AG04449 (cell line): ENCODE measurements at regions not wholly inside any gene's neighbourhood (a gene's known extent, or its start where the extent isn't known, plus 50 kb on each side); places are given as distances from the start of the nearest gene placed in this dataset.

Experiments
- CTCF ChIA-PET: fragments of 350-600 bp; formaldehyde crosslinking; extraction: SDS; loops from one replicate; lab custom pipeline; 2021; ENCODE audit warnings: antibody characterized with exemption; lab: Yijun Ruan, JAX
- POLR2A ChIA-PET: fragments of 400-600, 350-600 bp; formaldehyde crosslinking; extraction: SDS; loops from one replicate; lab custom pipeline; 2020; ENCODE audit warnings: antibody characterized with exemption, inconsistent platforms; lab: Yijun Ruan, JAX
- DNase-seq: peaks from one replicate; pipeline ENCODE4 v3.0.0-alpha.2; 2010; ENCODE audit warnings: low read depth, low spot score
- H3K4me3 ChIP-seq: 2 replicates; pipeline ENCODE4 v1.5.1; 2011; ENCODE audit warnings: low read depth, mild to moderate bottlenecking, control low read depth, low read length
- TF ChIP-seq, protein P1 (sequence below): IDR thresholded peaks from one replicate; pipeline ENCODE4 v1.5.1; 2011; ENCODE audit warnings: mild to moderate bottlenecking, moderate library complexity, low read length, control low read depth, inconsistent platforms; ENCODE audit not compliant: insufficient read depth; ENCODE audit errors: missing control alignments

DNA sequence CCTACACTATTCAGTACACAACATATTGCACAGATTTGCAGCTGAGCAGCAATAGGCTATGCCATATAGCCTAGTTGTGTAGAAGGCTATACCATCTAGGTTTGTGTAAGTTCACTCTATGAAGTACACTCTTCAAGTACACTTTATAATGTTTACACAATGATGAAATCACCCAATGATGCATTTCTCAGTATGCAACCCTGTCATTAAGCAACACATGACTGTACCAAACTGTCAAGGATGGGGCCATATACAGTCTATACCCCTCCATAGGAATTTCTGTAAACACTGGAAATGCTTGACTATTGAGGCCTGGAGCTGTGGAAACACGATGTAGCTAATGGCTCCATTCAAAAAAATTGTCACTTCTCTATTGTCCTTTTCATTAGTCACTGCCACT, 535.4 kb downstream of the EPM2A start:
- H3K4me3 ChIP-seq: no peak overlapping the region
- ChIA-PET POLR2A (interaction anchor here (0.5 kb wide), 1 partner anchor 561 kb away, joined by 3 read pairs; no protein-coding TSS in a partner anchor), CTCF (interaction anchor here (1.8 kb wide), 1 partner anchor 16 kb away, joined by 4 read pairs; no protein-coding TSS in a partner anchor)
- TF ChIP-seq, protein P1, sequence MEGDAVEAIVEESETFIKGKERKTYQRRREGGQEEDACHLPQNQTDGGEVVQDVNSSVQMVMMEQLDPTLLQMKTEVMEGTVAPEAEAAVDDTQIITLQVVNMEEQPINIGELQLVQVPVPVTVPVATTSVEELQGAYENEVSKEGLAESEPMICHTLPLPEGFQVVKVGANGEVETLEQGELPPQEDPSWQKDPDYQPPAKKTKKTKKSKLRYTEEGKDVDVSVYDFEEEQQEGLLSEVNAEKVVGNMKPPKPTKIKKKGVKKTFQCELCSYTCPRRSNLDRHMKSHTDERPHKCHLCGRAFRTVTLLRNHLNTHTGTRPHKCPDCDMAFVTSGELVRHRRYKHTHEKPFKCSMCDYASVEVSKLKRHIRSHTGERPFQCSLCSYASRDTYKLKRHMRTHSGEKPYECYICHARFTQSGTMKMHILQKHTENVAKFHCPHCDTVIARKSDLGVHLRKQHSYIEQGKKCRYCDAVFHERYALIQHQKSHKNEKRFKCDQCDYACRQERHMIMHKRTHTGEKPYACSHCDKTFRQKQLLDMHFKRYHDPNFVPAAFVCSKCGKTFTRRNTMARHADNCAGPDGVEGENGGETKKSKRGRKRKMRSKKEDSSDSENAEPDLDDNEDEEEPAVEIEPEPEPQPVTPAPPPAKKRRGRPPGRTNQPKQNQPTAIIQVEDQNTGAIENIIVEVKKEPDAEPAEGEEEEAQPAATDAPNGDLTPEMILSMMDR: no peak
- DNase-seq: peak; percentile 26

DNA sequence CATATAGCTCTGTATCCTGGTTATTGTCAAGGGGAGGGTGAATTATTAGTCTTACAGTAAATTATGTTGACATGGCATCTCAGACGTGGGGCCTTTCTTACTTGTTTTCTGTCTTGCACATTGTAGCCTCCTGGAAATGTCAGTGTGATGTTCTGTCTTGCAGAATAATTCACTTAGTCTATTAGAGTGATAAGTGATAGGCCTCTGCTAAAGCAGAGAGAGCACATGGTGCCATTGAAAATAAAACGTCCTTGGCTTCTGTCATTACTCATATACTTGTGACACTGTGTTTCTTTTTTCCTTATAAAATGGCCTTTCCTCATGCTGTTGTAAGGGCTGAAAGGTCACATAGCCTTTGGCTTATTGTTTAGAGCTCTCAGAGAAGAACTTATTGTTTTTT, 531.0 kb downstream of the EPM2A start:
- ChIA-PET CTCF (interaction anchor here (1.2 to 3.4 kb wide), 3 partner anchors 11 to 615 kb away, joined by 3 to 15 read pairs (median 4); no protein-coding TSS in a partner anchor), POLR2A (no interaction called here)
- H3K4me3 ChIP-seq: no peak overlapping the region
- TF ChIP-seq, protein P1: no peak
- DNase-seq: no peak

DNA sequence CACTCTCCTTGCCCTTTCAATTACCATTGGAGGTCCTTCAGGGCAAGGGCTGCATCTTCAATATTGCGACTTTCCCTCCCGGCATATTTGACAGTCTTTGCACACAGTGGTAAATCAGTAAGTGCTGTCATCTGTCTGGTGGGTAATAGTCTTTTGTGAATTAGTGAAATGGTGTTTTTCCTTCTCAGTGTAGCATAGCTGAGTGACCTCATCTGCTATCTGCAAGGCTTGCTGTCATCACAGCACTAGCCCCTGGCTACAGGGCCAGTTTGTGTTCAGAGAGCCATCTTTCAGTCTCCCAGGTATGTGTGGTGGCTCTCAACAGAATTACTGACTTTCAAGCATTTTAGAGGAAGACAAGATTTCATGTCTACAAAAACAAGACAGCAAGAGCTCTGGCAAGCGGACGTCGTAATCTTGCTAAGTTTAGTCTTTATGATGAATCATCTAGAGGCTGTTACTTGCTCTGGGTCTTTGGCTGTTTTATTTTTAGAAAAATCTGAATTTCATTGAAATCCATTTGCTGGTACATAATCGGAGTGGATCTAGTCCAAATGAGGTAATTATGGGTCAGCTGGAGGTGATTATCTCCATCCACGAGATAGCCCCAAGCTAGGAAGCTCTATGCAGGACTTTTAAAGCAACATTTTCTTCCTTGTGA, 528.9 kb downstream of the EPM2A start:
- ChIA-PET POLR2A (no interaction called here), CTCF (interaction anchor here (1.4 to 3.4 kb wide), 3 partner anchors 9 to 622 kb away, joined by 4 to 15 read pairs (median 10); no protein-coding TSS in a partner anchor)
- DNase-seq: peak; percentile 60
- TF ChIP-seq, protein P1: no peak
- no peak overlapping the region for H3K4me3 ChIP-seq

DNA sequence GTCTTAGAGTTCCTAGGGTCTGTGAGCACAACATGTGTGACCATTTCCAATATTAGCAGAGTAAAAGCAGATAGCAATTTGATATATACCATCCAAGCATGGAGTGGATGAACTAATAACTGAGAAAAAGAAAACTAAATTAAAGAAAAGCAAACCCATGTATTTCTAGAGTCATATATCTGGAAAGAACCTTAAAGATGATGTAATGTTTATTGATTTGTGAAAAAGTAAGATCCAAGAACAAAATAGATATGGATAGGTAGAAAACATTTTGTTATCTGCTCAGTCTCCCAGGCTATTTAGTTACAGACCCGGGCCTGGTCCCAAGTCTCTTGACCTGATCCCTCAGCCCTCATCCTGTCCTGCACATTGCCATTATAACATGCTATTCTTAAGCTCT, 526.8 kb downstream of the EPM2A start:
- no peak overlapping the region for H3K4me3 ChIP-seq
- no peak for DNase-seq
- POLR2A ChIA-PET: no interaction called here
- CTCF ChIA-PET: interaction anchor here (6.2 kb wide), 1 partner anchor 624 kb away, joined by 50 read pairs; no protein-coding TSS in a partner anchor
- TF ChIP-seq, protein P1: no peak

DNA sequence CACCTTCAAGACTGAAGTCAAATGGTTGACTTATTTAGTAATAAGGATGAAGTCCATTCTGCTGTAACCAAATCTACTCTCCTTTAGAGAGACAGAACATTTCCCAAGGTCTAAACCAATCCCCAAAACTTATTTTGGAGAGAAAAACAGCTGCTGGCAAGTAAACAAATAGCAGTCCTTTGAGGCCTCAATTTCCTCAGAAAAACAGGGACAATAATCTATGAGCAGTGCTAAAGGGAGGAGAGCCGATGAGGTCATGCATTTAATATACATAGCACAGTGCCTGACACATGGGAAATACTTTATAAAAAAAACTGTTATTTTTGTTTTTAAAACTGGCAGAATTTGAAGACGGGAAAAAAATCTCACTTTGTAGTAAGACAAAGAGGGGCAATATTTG, 526.0 kb downstream of the EPM2A start:
- TF ChIP-seq, protein P1: no peak
- no peak for DNase-seq
- ChIA-PET POLR2A (no interaction called here), CTCF (interaction anchor here (6.2 kb wide), 1 partner anchor 625 kb away, joined by 50 read pairs; no protein-coding TSS in a partner anchor)
- no peak overlapping the region for H3K4me3 ChIP-seq

DNA sequence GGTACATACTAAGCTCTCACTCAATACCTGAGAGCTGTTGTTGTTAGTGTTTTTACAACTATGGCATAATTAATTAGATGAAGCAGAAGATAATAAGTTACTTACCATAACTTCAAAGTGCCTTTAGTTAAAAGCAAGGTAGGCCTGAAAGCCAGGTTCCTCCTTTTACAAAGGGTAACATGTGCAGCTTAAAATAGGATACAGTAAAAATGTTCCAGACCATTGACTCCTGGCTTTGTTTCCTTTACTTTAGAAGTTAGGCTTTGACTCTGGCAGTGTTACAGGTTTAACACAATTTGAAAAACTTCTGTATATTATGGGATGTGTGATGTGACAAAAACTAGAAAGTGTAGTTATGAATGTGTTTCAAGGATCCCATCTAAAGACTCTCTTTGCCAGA, 522.5 kb downstream of the EPM2A start:
- no peak for DNase-seq
- ChIA-PET POLR2A (no interaction called here), CTCF (interaction anchor here (0.8 to 6.2 kb wide), 9 partner anchors 8 to 632 kb away, joined by 3 to 50 read pairs (median 3); no protein-coding TSS in a partner anchor)
- TF ChIP-seq, protein P1: no peak
- no peak overlapping the region for H3K4me3 ChIP-seq
